CD4-positive, alpha-beta memory T cell (primary cell): ENCODE measurements at regions not wholly inside any gene's neighbourhood (a gene's known extent, or its start where the extent isn't known, plus 50 kb on each side); places are given as distances from the start of the nearest gene placed in this dataset.

Experiments
- CTCF ChIA-PET: fragments of 350-600 bp; sonication (Branson Sonifier 250); formaldehyde crosslinking; loops from one replicate; lab custom pipeline; 2021; ENCODE audit warnings: inconsistent platforms; ENCODE audit not compliant: partially characterized antibody; lab: Charles Lee
- POLR2A ChIA-PET: fragments of 350-600 bp; sonication (Branson Sonifier 250); formaldehyde crosslinking; loops from one replicate; lab custom pipeline; 2021; ENCODE audit not compliant: partially characterized antibody; lab: Charles Lee
- DNase-seq, 5 donors: peaks; one replicate each; pipeline versions ENCODE4 v3.0.0 to v3.0.0-alpha.2; 2020 to 2022; ENCODE audit warnings: mixed read lengths in 1 of 5
- H3K27ac ChIP-seq: one replicate; pipeline ENCODE4 v1.7.0; 2013; ENCODE audit warnings: low read depth, low read length
- H3K27me3 ChIP-seq: 2 replicates; pipeline ENCODE4 v1.7.0; 2013; ENCODE audit warnings: mild to moderate bottlenecking, low read length, moderate library complexity; ENCODE audit not compliant: insufficient read depth
- H3K36me3 ChIP-seq: 2 replicates; pipeline ENCODE4 v1.7.0; 2013; ENCODE audit warnings: mild to moderate bottlenecking, low read length, moderate library complexity; ENCODE audit not compliant: insufficient read depth
- H3K4me1 ChIP-seq: 2 replicates; pipeline ENCODE4 v1.7.0; 2013; ENCODE audit warnings: mild to moderate bottlenecking, low read length, moderate library complexity; ENCODE audit not compliant: insufficient read depth
- H3K4me3 ChIP-seq, 2 donors: one replicate each; pipeline ENCODE4 v1.7.0; 2013; ENCODE audit warnings: low read length in 2 of 2, mild to moderate bottlenecking in 1 of 2
- H3K9me3 ChIP-seq, 2 donors: one replicate each; pipeline ENCODE4 v1.7.0; 2013; ENCODE audit warnings: low read length in 2 of 2, control low read depth in 1 of 2; ENCODE audit not compliant: control insufficient read depth in 1 of 2
- H3K27ac Mint-ChIP-seq, 7 donors: one replicate each; pipeline ENCODE4 v1.8.0; 2020 to 2021; ENCODE audit warnings: mixed read lengths in 7 of 7, mild to moderate bottlenecking in 6 of 7, inconsistent platforms in 3 of 7, moderate library complexity in 3 of 7
- H3K27me3 Mint-ChIP-seq, 2 donors: one replicate each; pipeline ENCODE4 v1.8.0; 2020 to 2021; ENCODE audit warnings: mixed read lengths in 2 of 2
- H3K36me3 Mint-ChIP-seq, 2 donors: one replicate each; pipeline ENCODE4 v1.8.0; 2020 to 2021; ENCODE audit warnings: mixed read lengths in 2 of 2, inconsistent platforms in 1 of 2, mild to moderate bottlenecking in 1 of 2
- H3K4me1 Mint-ChIP-seq, 4 donors: one replicate each; pipeline ENCODE4 v1.8.0; 2020 to 2021; ENCODE audit warnings: mixed read lengths in 4 of 4, mild to moderate bottlenecking in 1 of 4
- H3K4me3 Mint-ChIP-seq, 8 donors: one replicate each; pipeline ENCODE4 v1.8.0; 2020 to 2021; ENCODE audit warnings: mixed read lengths in 8 of 8, mild to moderate bottlenecking in 7 of 8, moderate library complexity in 6 of 8, inconsistent platforms in 3 of 8
- H3K9me3 Mint-ChIP-seq, 8 donors: one replicate each; pipeline ENCODE4 v1.8.0; 2020 to 2021; ENCODE audit warnings: mixed read lengths in 8 of 8, mild to moderate bottlenecking in 5 of 8, inconsistent platforms in 3 of 8, moderate library complexity in 1 of 8
- intact Hi-C: fragments of 100-400 bp; cut with micrococcal nuclease; formaldehyde crosslinking; loops from one replicate; pipeline ENCODE4 v1.15.1; 2023

DNA sequence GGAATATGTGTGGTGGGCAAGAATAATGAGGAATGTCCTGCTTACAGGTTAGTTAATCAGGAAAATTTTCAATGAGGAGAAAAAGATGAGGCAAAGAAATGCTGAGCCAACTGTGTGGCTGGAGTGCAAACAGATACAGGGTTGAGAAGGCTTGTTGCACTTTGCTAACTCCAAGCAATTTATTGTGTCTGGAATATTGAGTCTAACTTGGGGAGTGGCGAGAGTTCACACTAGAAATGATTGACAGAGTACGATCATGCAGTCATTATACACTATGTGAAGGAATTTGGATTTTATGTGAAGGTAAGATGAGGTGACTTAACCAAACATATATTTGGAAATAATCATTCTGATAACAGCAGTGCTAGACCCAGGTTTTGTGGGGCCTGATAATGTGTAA is 185.0 kb upstream of the ELAC2 start:
- Histone ChIP-seq H3K27me3 (no peaks in the 10 kb centered on the region), H3K4me1 (no peaks in the 10 kb centered on the region), H3K9me3 (no peaks in the 10 kb centered on the region), H3K4me3 (no peak overlapping the region), H3K27ac (no peak overlapping the region), H3K36me3 (no peaks in the 10 kb centered on the region)
- Mint-ChIP-seq H3K27ac (no peak overlapping the region), H3K4me3 (no peak overlapping the region), H3K36me3 (no peaks in the 10 kb centered on the region), H3K27me3 (peaks cover 4 to 6% of the 10 kb centered on the region in 2 donors), H3K4me1 (no peaks in the 10 kb centered on the region), H3K9me3 (peaks cover 0 to 4% (median 0%) of the 10 kb centered on the region in 8 donors)
- intact Hi-C loops, result no loop called here
- DNase-seq, result no peak
- ChIA-PET CTCF (no interaction called here), POLR2A (no interaction called here)

DNA sequence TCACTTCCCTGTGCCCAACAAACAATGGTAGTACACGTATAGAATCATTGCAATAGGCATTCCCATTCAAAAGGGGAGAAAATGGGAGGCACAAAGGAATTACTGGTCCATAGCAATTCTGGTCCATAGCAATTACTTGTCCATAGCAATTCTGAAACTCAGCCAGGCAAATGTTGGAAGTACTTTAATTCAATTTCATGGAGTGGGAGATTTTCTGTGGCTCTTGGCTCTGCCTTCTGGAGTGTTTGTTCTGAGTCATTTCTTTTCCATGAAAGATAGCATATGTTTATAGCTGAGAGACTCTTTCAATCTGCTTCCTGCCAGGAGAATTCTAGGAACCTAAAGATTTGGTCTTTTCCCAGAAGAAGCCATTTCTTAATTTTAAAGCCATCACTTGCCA is 182.8 kb upstream of the ELAC2 start:
- no peak overlapping the region for H3K4me3 Mint-ChIP-seq
- CTCF ChIA-PET, result no interaction called here
- POLR2A ChIA-PET, result no interaction called here

DNA sequence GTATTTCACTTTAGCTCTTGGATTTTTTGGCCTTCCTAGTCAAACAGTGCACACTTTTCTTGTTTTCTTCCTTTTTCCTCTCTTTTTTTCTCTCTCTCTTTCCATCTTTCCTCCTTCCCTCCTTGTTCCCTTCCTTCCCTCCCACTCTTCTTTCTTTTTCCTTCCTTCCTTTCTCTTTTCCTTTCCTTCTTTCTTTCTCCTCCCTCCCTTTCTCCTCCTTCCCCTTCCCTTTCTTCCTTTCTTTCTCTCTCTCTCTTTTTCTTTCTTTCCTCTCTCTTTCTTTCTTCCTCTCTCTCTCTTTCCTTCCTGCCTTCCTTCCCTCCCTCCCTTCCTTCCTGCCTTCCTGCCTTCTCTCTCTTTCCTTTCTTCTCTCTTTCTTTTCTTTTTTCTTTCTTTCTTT is 181.6 kb upstream of the ELAC2 start:
- no peak overlapping the region for H3K4me3 ChIP-seq
- ChIA-PET CTCF (no interaction called here), POLR2A (no interaction called here)
- no peaks in the 10 kb centered on the region for H3K36me3 ChIP-seq
- Mint-ChIP-seq H3K27ac (no peak overlapping the region), H3K36me3 (no peaks in the 10 kb centered on the region), H3K4me3 (no peak overlapping the region), H3K9me3 (peaks cover 0 to 4% (median 0%) of the 10 kb centered on the region in 8 donors), H3K4me1 (no peaks in the 10 kb centered on the region), H3K27me3 (peaks cover 3 to 4% of the 10 kb centered on the region in 2 donors)
- no peak overlapping the region for H3K27ac ChIP-seq
- H3K9me3 ChIP-seq, result no peaks in the 10 kb centered on the region
- intact Hi-C loops, result no loop called here
- no peak for DNase-seq
- H3K27me3 ChIP-seq, result no peaks in the 10 kb centered on the region
- no peaks in the 10 kb centered on the region for H3K4me1 ChIP-seq

More for the DNA sequence above, 182.8 kb upstream of the ELAC2 start:
- Mint-ChIP-seq H3K4me1 (no peaks in the 10 kb centered on the region), H3K9me3 (peaks cover 0 to 4% (median 0%) of the 10 kb centered on the region in 8 donors), H3K36me3 (no peaks in the 10 kb centered on the region), H3K27ac (no peak overlapping the region), H3K27me3 (peaks cover 3 to 4% of the 10 kb centered on the region in 2 donors)
- H3K36me3 ChIP-seq, result no peaks in the 10 kb centered on the region
- H3K27me3 ChIP-seq, result no peaks in the 10 kb centered on the region
- H3K9me3 ChIP-seq, result no peaks in the 10 kb centered on the region
- no peaks in the 10 kb centered on the region for H3K4me1 ChIP-seq
- H3K27ac ChIP-seq, result no peak overlapping the region
- intact Hi-C loops, result no loop called here
- no peak overlapping the region for H3K4me3 ChIP-seq
- no peak for DNase-seq

DNA sequence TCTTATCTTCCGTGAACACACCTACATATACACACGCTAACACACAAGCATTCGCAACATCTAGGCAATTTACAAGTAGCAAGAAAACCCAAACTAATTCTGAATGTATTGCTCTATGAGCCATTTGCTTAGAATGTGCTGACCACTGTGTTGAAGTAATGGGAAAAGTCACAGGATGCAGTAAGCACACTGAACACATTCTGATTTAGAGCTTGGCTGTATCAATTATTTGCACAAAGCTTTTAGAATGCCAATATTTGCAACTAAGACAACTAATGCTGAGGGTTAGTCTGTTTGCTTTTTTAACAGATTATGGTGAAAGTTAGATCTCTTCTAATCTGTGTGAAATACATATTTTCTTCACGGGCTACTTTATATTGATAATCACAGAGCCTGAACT is 179.8 kb upstream of the ELAC2 start:
- intact Hi-C loops, result no loop called here

DNA sequence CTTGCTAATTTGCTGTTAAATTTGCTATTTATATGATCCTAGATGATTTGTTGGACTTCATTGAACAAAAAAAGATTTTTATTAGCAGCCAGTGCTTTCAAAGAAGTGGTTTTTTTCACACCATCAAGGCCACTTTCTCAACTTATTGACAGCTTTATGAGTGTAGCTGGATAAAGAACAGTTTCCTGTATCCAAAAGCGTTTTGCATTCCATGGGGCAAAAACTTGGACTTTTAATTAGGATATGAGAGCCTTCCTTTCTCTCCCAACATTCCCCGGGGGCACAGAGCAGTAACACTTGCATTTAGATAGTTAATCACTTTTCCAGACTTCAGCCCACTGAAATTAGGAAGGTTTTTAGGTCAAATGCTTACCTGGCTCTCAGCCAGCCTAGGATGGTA is 177.1 kb upstream of the ELAC2 start:
- peaks cover 2 to 4% of the 10 kb centered on the region in 2 donors for H3K27me3 Mint-ChIP-seq
- no peak overlapping the region for H3K27ac Mint-ChIP-seq
- no peak for DNase-seq

More for the DNA sequence above, 179.8 kb upstream of the ELAC2 start:
- H3K4me1 ChIP-seq, result no peaks in the 10 kb centered on the region
- ChIA-PET CTCF (no interaction called here), POLR2A (no interaction called here)
- no peak overlapping the region for H3K27ac ChIP-seq
- Mint-ChIP-seq H3K27ac (no peak overlapping the region), H3K36me3 (no peaks in the 10 kb centered on the region), H3K4me1 (no peaks in the 10 kb centered on the region), H3K4me3 (no peak overlapping the region), H3K27me3 (peaks cover 3 to 4% of the 10 kb centered on the region in 2 donors), H3K9me3 (peaks cover 0 to 4% (median 0%) of the 10 kb centered on the region in 8 donors)
- no peaks in the 10 kb centered on the region for H3K27me3 ChIP-seq
- H3K9me3 ChIP-seq, result no peaks in the 10 kb centered on the region
- no peak for DNase-seq
- H3K4me3 ChIP-seq, result no peak overlapping the region
- no peaks in the 10 kb centered on the region for H3K36me3 ChIP-seq

DNA sequence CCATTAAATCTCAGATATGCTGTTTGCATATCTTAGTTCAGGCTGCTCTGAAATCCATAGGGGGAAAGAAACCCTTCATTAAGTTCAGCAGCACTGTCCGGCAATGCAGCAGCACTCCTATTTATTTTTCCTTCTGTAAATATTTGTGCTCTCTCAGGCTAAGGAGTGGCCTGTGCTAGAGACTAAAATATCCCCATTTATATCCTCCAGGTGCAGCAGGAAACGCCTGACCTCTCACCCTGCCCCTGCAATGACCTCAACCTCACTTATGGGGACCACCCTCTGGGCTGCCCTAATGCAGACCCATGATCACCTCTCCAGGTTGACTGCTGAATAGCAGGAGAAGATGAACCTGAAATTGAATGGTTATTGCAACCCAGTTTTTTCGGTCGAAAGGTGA is 165.0 kb upstream of the ELAC2 start:
- no peaks in the 10 kb centered on the region for H3K27me3 ChIP-seq
- POLR2A ChIA-PET, result no interaction called here

More for the DNA sequence above, 177.1 kb upstream of the ELAC2 start:
- H3K9me3 ChIP-seq, result no peaks in the 10 kb centered on the region
- no peaks in the 10 kb centered on the region for H3K27me3 ChIP-seq
- H3K36me3 ChIP-seq, result no peaks in the 10 kb centered on the region
- no peak overlapping the region for H3K27ac ChIP-seq
- CTCF ChIA-PET, result no interaction called here
- H3K4me3 Mint-ChIP-seq, result no peak overlapping the region
- no peaks in the 10 kb centered on the region for H3K36me3 Mint-ChIP-seq
- intact Hi-C loops, result no loop called here
- no peaks in the 10 kb centered on the region for H3K4me1 Mint-ChIP-seq
- H3K4me1 ChIP-seq, result no peaks in the 10 kb centered on the region
- H3K4me3 ChIP-seq, result no peak overlapping the region
- POLR2A ChIA-PET, result no interaction called here
- peaks cover 0 to 5% (median 3%) of the 10 kb centered on the region in 8 donors for H3K9me3 Mint-ChIP-seq

DNA sequence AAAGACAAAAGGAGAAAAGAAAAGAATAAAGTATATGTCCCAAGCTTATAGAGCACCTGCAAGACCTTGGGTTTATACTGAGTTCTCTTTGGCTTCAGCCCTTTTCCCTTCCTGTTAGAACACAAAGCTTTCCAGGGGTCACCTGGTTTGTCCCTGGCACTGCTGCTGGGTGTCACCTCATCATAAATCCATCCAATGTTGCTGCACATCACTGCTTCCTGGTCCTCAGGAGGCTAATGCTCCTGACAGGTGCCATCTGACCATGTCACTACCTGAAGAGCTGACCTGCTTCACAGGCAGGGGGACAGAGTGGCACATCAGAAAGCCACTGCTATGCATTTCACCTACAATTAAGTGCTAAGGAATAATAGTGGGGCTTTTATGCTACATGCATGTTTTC is 164.6 kb upstream of the ELAC2 start:
- peaks cover 0 to 4% of the 10 kb centered on the region in 2 donors for H3K27me3 Mint-ChIP-seq
- intact Hi-C loops, result no loop called here
- CTCF ChIA-PET, result no interaction called here

More for the DNA sequence above, 165.0 kb upstream of the ELAC2 start:
- intact Hi-C loops, result no loop called here
- no peaks in the 10 kb centered on the region for H3K4me1 ChIP-seq
- H3K27me3 Mint-ChIP-seq, result peaks cover 0 to 4% of the 10 kb centered on the region in 2 donors
- CTCF ChIA-PET, result no interaction called here
- H3K27ac ChIP-seq, result no peak overlapping the region
- no peaks in the 10 kb centered on the region for H3K36me3 Mint-ChIP-seq
- H3K4me1 Mint-ChIP-seq, result no peaks in the 10 kb centered on the region
- H3K4me3 ChIP-seq, result no peak overlapping the region
- no peak for DNase-seq
- H3K9me3 Mint-ChIP-seq, result peaks cover 0 to 12% (median 0%) of the 10 kb centered on the region in 8 donors
- no peaks in the 10 kb centered on the region for H3K36me3 ChIP-seq
- no peak overlapping the region for H3K27ac Mint-ChIP-seq
- H3K9me3 ChIP-seq, result no peaks in the 10 kb centered on the region
- no peak overlapping the region for H3K4me3 Mint-ChIP-seq

DNA sequence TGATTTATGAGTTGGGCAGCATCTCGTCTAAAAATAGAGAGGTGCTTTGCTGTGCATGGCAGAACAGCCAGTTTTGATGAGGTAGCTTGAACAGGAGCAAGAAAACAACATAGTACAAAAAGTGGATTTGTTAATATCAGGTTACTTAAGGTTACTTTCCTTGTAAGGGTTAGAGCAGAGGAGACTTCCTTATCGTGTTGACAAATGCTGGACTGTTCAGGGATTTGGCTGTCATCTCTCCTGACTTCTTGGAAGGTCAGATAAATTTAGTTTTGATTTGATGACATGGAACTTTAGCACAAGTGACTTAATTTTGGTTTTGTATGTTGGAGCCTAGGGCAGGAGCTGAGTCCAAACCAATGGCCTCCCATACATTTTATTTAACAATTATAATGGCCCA is 163.9 kb upstream of the ELAC2 start:
- Mint-ChIP-seq H3K4me1 (no peaks in the 10 kb centered on the region), H3K36me3 (no peaks in the 10 kb centered on the region), H3K27me3 (peaks cover 0 to 4% of the 10 kb centered on the region in 2 donors), H3K27ac (no peak overlapping the region), H3K9me3 (peaks cover 0 to 12% (median under 1%) of the 10 kb centered on the region in 8 donors), H3K4me3 (no peak overlapping the region)
- ChIA-PET CTCF (no interaction called here), POLR2A (no interaction called here)
- intact Hi-C loops, result no loop called here
- no peak for DNase-seq
- no peaks in the 10 kb centered on the region for H3K36me3 ChIP-seq
- no peak overlapping the region for H3K4me3 ChIP-seq
- H3K27ac ChIP-seq, result no peak overlapping the region
- no peaks in the 10 kb centered on the region for H3K9me3 ChIP-seq
- H3K4me1 ChIP-seq, result no peaks in the 10 kb centered on the region
- H3K27me3 ChIP-seq, result no peaks in the 10 kb centered on the region

More for the DNA sequence above, 164.6 kb upstream of the ELAC2 start:
- H3K27ac ChIP-seq, result no peak overlapping the region
- DNase-seq, result no peak
- H3K27me3 ChIP-seq, result no peaks in the 10 kb centered on the region
- H3K27ac Mint-ChIP-seq, result no peak overlapping the region
- H3K9me3 Mint-ChIP-seq, result peaks cover 0 to 12% (median 0%) of the 10 kb centered on the region in 8 donors
- H3K9me3 ChIP-seq, result no peaks in the 10 kb centered on the region
- POLR2A ChIA-PET, result no interaction called here
- H3K4me1 Mint-ChIP-seq, result no peaks in the 10 kb centered on the region
- H3K4me3 Mint-ChIP-seq, result no peak overlapping the region
- H3K4me3 ChIP-seq, result no peak overlapping the region
- no peaks in the 10 kb centered on the region for H3K36me3 ChIP-seq
- no peaks in the 10 kb centered on the region for H3K36me3 Mint-ChIP-seq
- H3K4me1 ChIP-seq, result no peaks in the 10 kb centered on the region
